ENCODE measurements at regions not wholly inside any gene's neighbourhood (a gene's known extent, or its start where the extent isn't known, plus 50 kb on each side); places are given as distances from the start of the nearest gene placed in this dataset.

- no peak for TF ChIP-seq EZH2 (IDR thresholded peaks at IDR 0.05)
- no peak for TF ChIP-seq FOXP2 (optimal IDR thresholded peaks at IDR 0.05; ENCODE audit: control extremely low read depth, extremely low read length, insufficient read depth)
- TF ChIP-seq POLR2AphosphoS5 (IDR thresholded peaks at IDR 0.05; ENCODE audit: borderline replicate concordance, low read depth, low read length): no peak
Observed at GRCh38 chr2:183608747-183609146, 484.5 kb downstream of the NUP35 start.
